NCI-H2081 (cell line): ENCODE measurements at regions not wholly inside any gene's neighbourhood (a gene's known extent, or its start where the extent isn't known, plus 50 kb on each side); places are given as distances from the start of the nearest gene placed in this dataset.
"Not testable (repeated sequence)": the region's sequence is repeated elsewhere in the genome, so short reads cannot be mapped to it uniquely, and the experiment has no call there.

Experiments
- DNase-seq, 2 experiments: peaks; one replicate each; lab custom pipeline; 2025; lab: John Stamatoyannopoulos, UW

DNA sequence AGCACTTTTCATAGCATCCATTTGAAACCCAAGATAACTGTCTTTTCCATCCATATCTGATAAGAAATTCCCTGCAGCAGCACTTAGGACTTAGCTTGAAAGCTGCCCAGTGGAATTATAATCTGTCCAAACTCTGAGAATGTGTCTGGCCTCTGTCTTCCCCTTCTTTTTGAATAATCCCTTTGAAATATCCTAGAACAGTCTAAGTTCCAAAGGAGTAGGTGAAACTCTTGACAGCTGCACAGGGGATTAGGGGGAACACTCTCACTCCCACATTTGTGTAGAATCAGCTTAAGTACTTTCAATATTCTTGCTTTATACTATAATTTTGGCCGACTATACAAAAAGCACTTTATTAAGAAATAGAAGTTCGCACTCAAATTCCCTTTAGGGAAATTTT, 157.7 kb downstream of the PAPSS1 start:
- no peak for DNase-seq

DNA sequence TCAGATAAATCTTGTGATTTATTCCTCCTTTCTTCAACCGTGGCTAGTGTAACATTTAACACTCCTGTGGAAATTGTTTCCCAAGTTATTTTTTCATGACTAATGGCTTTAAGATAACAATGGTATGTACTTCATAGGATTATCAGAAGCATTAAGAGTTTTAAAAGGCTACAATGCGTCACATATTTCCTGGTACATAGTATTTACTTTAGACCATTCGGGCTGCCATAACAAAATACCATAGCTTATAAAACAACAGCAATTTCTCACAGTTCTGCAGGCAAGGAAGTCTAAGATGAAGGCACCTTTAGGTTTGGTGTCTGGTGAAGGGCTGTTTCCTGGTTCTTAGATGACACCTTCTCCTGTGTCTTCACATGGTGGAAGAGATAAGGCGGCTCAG, 158.6 kb downstream of the PAPSS1 start:
- no peak for DNase-seq

DNA sequence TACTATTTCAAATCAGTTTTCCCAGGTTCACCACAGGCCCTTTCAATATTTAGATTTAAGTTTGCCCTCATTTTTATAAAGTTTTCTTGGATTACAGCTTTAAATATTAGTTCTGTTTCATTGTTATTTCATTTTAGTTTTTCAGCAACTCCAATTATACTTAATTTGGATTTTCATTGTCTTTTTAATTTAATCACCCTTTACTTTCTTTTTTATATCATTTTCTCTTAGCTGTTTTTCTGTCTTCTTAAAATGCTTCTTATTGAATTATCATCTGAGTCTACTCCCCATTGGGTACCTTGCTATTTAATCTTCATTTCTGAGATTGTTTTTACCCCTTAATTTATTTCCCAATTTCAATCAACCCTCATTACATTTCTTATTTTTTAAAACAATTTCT, 160.4 kb downstream of the PAPSS1 start:
- no peak for DNase-seq

DNA sequence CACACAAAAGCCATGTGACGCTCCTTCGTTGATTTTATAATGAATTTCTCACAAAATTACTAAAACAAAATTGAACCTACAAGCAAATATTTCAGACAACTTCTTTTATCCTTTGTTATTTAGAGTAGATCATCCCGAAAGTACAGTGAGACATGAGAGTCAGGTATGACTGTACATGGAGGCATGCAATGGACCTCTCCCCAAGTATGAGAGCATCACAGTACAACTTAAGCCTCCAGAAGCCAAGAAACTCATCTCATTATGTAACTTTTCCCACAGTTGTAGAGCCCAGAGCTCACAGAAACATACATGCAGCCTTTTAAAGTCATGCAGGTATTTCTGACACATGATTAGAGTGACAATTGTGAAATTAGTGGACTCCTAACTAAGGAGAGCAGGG, 167.7 kb downstream of the PAPSS1 start:
- no peak for DNase-seq

DNA sequence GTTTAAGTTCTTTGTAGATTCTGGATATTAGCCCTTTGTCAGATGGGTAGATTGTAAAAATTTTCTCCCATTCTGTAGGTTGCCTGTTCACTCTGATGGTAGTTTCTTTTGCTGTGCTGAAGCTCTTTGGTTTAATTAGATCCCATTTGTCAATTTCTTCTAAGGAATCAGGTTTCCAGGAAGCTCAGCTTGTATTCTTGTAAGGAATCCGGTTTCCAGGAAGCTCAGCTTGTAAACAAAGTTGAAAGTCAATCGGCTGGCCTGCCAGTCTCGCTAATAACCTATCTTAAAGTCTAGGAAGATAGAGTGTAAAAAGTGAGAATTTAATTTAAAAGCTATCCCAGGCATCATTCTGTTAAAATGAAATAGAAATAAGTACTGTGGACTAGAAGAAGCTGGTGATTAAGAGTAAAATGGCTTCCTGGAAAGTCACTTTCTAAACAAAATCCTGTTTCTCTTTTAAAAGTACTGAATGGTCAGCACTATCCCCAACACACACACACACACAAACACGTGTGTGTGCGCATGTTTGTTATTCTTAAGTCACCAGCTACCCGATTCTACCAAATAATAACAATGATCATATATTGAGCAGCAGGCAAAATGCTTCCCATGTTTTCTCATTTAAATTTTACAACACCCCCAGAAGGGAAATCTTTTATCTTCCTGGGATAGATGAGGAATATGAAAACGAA, 171.7 kb downstream of the PAPSS1 start:
- no peak for DNase-seq

DNA sequence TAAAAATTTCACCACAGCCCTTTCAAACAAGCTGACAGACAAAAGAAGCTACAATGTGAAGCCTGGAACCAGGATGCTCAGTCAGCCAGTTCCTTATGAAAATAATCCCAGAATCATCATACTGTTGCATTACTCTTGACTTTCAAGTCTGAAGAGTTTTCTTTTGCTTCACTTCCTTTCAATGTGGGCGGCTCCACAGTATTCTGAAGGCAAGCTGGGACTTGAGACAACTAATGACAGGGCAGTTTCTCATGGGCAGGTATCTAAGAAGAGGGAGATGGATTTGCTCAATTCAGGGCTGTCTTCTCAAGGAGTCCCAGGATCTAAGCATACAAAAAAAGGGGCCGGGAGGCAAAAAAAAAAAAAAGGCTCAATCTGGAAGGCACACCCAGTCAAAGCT, 173.4 kb downstream of the PAPSS1 start:
- DNase-seq, result no peak

DNA sequence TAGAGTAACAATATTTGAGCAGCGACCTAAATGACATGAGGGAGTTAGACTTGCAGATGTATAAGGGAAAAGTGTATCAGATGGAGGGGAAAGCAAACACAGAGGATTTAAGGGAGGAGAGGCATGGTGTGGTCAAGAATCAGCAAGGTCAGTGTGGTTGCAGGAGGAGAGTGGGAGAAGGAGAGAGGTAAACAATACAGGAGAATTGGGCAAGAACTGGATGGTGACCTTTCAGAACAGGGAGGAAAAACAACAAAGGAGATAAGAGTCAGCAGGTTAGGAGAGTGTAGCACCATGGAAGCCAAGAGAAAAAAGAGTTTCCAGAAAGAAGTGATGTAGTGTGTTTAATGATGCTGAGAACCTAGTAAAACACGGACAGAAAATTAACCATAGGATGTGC, 178.5 kb downstream of the PAPSS1 start:
- DNase-seq, result no peak

DNA sequence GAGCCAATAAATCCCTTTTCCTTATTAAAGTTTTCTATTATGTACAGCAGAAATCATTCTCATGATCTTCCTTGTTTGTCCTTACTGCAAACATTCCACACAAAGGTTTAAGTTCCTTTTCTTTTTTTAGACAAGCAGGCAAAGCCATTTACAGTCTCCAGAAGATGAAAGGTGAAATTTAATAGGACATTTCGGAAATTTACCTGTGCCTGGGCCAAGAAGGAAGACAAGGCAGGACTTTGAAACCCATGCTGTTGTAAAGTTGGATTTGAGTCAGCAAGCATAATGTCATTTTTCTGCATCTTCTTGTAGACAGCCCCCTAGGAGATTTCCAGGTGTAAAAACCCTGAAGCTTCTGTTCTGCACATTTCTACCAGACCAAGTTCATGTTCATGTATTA, 188.1 kb downstream of the PAPSS1 start:
- DNase-seq, result no peak

DNA sequence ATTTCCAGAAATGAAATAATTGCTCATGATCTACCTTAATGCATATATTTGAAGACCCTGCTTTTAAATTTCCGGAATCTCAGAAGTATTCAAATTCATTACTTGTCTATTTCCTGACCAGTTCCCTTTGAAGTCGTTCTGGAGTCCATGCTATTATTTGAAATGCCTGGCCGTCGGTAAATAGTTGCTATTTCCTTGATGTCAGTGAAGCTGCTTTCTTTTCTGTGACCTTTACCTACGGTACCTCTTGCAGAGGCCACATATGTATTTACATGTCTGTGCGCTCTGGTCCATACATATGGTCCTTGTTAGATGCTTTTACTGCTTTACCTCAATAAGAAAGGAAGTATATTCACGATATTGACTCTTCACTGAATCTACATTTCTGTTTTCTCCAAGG, 199.7 kb downstream of the PAPSS1 start:
- DNase-seq, result no peak

DNA sequence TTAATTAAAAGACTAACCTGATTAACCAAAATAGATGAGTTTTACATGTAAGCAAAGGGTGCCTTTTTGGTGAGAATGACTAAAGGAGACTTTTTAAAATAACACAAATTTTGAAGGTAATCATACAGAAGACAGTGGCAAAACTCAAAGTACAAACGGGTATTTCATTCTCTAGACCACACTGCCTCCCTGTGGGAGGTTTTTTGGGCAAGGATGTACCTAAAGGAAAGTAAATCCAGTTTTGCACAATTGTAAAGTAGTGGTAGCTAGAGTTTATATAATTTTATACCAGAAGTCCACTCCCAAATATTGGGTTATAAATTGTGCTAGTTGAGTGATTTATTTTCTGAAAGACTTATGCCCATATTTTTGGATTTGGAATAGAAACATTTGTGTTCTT, 201.0 kb downstream of the PAPSS1 start:
- DNase-seq, result peak; percentile 1 to 6

DNA sequence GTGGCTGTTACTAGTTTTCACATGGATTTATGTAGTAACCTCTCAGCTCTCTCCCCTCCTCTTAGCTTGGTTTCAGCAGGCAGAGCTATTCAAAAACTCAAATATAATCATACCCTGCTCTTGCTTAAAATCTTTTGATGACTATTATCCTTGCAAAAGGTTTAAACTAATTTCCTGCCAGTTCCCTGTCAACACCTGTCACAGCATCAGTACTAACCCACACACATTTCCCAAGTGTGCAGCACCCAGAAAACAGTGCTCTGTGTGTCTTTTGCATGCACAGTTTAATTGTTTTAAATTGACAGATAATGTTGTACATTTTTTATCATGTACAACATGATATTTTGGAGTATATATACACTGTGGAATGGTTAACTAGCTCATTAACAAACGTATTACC, 202.0 kb downstream of the PAPSS1 start:
- DNase-seq, result no peak

DNA sequence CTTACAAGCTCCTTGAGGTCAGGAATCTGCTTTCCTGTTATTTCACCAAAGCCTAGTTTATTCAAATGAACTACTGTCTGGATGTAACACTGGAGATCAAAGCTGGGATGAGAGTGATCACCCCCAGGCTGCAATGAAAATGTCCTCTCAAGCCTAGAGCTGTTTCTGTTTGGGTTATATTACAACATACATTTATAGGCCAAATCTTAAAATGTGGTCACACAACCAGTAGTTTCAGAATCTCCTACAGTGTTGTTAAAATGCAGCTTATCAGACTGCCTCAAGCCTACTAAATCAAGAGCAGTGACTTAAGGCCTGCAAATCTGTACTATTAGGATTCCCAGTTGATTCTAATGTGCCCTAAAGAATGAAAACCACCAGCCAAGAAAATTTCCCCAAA, 207.5 kb downstream of the PAPSS1 start:
- no peak for DNase-seq

DNA sequence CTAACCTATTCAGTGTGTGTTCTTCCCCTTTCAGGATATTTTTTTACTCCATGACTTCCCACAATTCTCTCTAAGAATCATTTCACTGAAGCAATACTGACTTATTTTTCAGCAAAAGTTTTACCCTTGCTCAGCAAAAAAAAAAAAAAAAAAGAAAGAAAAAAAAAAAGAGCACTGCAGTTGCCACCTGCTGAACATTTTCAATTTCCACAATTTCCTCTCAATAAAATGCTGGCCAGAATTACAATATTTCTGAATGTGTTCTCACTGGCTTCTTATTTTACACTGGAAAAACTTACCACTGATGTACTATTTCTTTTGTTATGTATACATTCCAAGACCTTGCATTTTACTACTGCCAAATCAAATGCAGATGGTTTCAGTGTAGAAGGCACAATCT, 210.4 kb downstream of the PAPSS1 start:
- no peak for DNase-seq

DNA sequence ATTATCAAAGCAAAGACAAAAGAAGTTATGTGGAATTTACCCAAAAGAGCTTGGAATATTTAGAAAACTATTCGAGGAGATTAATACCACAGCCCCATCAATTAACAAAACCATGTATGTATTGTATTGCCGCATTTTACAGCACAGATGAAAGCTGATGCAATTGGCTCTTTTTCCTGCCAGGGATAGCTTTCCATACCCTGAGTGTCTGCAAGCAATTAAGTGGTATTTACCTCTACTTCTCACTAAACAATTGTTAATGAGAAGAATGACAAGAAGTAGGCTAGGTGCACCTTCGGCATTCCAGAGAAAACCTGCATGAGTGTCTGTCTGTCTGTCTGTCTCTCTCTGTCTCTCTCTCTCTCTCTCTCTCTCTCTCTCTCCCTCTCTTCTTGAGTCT, 219.5 kb downstream of the PAPSS1 start:
- DNase-seq, result no peak

DNA sequence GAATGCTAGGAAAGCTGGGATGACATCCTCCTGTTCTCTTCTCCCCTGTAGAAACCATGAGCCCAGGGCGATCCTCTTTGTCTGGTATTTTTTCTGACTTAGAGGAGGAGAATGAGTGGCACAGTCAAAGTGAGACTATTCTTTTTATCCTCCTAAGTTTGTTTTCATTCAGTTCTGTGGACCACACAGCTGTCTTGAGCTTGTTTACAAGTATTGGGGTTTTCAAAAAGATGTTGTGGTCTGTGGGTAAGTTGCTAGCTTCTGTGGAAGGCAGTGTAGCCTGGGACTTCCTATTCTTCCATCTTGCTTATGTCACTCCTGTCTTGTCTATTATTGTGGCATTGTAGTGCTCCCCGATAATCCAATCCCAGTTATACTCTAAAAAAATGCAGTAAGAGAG, 223.0 kb downstream of the PAPSS1 start:
- no peak for DNase-seq

DNA sequence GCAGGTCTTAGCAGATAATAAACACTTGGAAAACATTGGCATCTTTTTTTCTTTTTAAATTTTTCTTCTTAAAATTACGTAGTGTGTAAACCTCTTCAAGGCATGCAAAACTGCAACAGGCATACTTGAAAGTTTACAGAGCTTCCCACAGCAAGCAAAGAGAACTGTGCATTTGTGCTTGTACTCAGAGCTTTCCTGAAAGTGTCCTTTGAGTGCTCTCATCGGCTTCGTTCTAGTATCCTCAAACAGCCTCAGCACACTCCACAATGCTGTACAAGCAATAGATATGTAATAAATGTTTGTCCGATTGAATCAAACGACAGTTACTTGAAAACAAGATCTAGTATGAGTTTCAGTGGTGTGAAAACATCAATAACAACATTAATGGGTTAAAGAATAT, 227.5 kb downstream of the PAPSS1 start:
- DNase-seq, result no peak

DNA sequence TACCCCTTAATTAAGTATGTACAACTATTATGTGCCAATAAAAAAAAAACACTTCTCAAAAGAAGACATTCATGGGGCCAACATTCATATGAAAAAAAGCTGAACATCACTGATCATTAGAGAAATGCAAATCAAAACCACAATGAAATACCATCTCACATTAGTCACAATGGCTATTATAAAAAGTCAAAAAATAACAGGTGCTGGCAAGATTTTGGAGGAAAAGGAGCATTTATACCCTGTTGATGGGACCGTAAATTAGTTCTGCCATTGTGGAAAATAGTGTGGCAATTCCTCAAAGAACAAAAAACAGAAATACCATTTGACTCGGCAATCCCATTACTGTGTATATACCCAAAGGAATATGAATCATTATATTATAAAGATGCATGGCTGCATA, 229.9 kb downstream of the PAPSS1 start:
- no peak for DNase-seq

DNA sequence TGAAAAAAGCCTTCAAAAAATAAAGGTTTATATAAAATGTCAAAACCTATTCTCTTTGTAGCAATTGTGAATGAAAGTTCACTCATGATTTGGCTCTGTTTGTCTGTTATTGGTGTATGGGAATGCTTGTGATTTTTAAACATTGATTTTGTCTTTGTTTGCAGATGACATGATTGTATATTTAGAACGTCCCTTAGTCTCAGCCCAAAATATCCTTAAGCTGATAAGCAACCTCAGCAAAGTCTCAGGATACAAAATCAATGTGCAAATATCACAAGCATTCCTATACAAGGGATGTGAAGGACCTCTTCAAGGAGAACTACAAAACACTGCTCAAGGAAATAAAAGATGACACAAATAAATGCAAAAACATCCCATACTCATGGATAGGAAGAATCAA, 236.4 kb downstream of the PAPSS1 start:
- DNase-seq, result not testable (repeated sequence)

DNA sequence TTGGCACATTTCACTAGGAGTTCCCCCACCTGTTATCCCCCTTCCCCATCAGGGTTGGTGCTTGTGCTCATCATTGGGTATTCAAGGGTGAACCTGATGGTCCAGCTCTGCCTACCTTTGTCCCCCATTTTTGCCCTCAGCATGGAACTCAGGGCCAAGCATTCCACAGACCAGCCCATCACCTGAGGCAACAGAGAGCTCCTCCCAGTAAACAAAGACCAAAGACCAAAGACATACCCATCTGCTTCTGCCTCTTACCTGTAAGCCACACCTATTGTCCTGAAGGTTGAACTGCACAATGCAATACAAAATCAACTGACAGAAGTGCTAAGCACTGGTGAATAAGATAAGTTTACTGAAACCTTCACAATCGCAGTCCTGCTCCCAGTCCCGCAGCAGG, 237.5 kb downstream of the PAPSS1 start:
- no peak for DNase-seq

DNA sequence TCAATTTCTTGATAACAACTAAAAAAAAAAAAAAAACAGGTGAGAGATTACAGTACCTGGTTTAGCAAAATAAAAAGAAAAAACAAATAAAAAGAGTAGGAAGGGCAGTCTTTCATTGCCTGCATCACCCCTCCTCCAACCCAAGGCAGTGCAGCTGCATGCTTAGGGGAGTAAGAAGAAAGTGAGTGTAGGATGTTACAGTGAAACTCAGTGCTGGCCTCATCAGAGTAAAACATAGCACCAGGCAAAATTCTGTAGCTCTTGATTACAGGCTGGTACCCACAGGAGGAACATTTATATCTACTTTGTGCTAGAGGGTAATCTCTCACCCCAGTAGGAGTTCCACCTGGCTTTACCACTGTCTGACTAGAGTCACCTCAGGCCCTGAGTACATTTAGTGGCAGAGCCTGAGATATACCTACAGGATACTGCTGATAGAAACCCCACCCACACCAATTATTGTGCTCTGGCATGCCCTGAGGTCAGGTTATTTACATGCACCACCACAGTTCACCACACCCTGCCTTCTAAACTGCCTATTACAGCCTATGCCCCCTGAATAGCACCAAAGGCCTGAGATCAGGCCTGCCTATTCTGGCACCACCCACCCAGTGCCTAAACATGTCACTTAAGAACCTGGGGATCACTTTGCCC, 241.6 kb downstream of the PAPSS1 start:
- no peak for DNase-seq

DNA sequence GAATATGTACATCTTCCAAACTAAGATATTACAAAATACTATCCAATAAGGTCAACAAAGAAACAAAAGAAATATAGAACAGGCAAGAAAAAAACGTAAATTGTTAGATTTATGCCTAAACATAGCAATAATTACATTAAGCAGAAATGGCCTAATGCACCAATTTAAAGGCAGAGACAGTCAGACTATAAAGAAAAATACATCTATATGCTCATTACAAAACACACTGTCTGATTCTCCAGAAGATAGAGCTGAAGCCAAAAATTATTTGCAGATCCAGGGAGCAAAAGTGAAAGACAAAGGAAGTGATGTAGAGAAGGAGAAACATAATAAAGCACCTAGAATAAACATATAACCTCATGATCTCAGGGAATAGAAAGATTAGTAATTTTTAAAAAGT, 246.9 kb downstream of the PAPSS1 start:
- DNase-seq, result no peak

DNA sequence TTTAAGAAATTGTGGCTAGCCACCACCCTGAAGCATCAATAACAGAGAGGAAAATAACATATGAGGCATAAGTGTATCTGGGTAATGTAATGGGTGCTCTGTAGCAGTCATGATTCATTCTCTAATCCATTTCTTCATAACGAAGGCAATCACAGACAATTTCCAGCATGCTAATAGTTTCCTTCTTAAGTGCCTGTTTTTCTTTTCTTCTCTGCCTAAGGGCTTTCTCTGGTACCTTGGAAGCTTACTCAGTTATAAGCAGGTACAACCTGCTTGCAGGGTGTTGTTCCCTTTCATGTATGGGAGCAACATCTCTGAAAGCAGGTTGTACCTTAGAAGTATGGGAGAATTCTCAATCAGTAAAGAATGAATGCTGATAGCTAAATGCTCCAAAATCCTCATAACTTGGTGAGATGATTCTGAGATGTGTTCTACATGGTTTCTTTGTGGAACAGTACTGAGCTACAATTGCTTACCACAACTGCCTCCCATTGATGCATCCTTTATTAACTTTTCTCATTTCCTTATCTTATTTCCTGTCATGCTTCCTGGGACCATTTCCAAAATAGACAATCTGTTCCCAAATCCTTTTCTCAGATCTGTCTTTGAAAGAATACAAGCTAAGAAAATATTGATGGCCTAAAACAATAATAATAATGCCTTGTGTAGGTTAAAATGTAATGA, 247.6 kb downstream of the PAPSS1 start:
- no peak for DNase-seq

DNA sequence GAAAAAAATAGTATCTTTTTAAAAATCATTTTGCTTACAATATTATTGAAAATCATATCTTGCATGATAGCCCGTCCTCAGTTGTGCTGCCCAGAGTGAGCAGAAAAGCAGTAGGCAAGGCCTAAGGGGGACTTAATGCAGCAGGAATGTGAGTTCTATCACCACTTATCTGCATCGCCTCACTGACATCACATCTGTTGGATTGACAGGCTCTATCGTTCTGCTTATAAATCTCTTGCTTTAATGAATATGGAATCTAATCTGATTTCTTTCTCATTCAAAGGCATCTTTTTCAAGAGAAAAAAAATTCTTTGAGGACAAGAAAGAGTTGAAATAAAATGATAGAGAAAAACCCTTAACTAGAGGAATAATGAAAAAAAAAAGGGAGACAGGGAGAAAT, 249.9 kb downstream of the PAPSS1 start:
- DNase-seq, result no peak

DNA sequence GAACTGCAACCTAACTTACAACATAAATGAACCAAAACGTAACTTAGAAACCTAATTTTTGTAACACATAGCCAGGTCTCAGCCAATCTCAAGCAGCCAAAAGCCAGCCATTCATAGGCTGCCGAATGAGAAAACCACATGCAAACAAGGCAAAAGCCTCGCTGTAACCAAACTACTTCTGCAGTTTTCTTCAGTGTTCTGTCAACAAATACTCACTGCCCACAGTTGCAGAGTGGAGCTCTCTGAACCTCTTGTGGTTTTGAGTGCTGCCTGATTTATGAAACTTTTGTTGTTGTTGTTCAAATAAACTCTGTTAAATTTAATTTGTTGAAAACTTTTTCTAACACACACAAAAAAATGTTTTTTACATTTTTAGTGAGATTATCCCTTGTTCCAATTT, 251.2 kb downstream of the PAPSS1 start:
- no peak for DNase-seq
